GM12878 (cell line): ENCODE measurements at regions not wholly inside any gene's neighbourhood (a gene's known extent, or its start where the extent isn't known, plus 50 kb on each side); places are given as distances from the start of the nearest gene placed in this dataset.

ENCODE experiments used
- ATAC-seq: fragments of 200-7000 bp; cut with Tn5 transposase; 3 replicates; pipeline ENCODE4 v1.9.1; 2020; ENCODE audit warnings: mild to moderate bottlenecking, moderate library complexity
- BruUV-seq: library from RNA; stranded (reverse); fragments of 400-500 nt; replicated peaks from 2 replicates; lab custom pipeline; 2021; lab: Mats Ljungman, UMichigan
- CTCF ChIA-PET: fragments of 300-600 bp; sonication (Branson Sonifier 250); formaldehyde crosslinking; extraction: SDS; loops from one replicate; lab custom pipeline; 2021; ENCODE audit warnings: inconsistent platforms; lab: Yijun Ruan, JAX
- POLR2A ChIA-PET: fragments of 350-600 bp; formaldehyde crosslinking; extraction: SDS; loops from one replicate; lab custom pipeline; 2021; ENCODE audit warnings: inconsistent platforms; lab: Charles Lee
- RAD21 ChIA-PET: fragments of 300-600 bp; sonication (Branson Sonifier 250); formaldehyde crosslinking; loops from one replicate; lab custom pipeline; 2023; ENCODE audit warnings: antibody characterized with exemption; ENCODE audit not compliant: unreplicated experiment; lab: Charles Lee
- SMC1A ChIA-PET: fragments of 300-600 bp; sonication (Branson Sonifier 250); formaldehyde crosslinking; loops from one replicate; lab custom pipeline; 2023; ENCODE audit not compliant: unreplicated experiment, uncharacterized antibody; lab: Charles Lee
- DNase-seq: peaks from one replicate; pipeline ENCODE4 v3.0.0-alpha.2; 2011; ENCODE audit warnings: low read depth, low spot score
- FAIRE-seq: peaks from 3 replicates; lab custom pipeline; 2011; peaks lifted over from hg19 to GRCh38; lab: Jason Lieb, UNC
- H2AFZ ChIP-seq: 2 replicates; pipeline ENCODE4 v1.6.0; 2011; ENCODE audit warnings: low read depth, low read length, control low read depth; ENCODE audit not compliant: control insufficient read depth
- H3K27ac ChIP-seq: 2 replicates; pipeline ENCODE4 v1.5.1; 2011; ENCODE audit warnings: control low read depth; ENCODE audit not compliant: control insufficient read depth, insufficient read depth
- H3K27me3 ChIP-seq, 2 experiments: replicated peaks in 1 of 2; 2 replicates each; pipeline versions ENCODE4 v1.6.0 to v1.6.1; 2011; ENCODE audit warnings: low read length in 1 of 2; ENCODE audit not compliant: control insufficient read depth in 2 of 2, insufficient read depth in 2 of 2
- H3K36me3 ChIP-seq, 2 experiments: 2 replicates each; pipeline ENCODE4 v1.5.1; 2011; ENCODE audit warnings: low read length in 1 of 2; ENCODE audit not compliant: control insufficient read depth in 2 of 2, insufficient read depth in 2 of 2
- H3K4me1 ChIP-seq: 2 replicates; pipeline ENCODE4 v1.6.1; 2011; ENCODE audit warnings: mild to moderate bottlenecking, low read length, moderate library complexity, mixed read lengths; ENCODE audit not compliant: control insufficient read depth, insufficient read depth
- H3K4me2 ChIP-seq: 2 replicates; pipeline ENCODE4 v1.6.0; 2011; ENCODE audit warnings: control low read depth; ENCODE audit not compliant: control insufficient read depth, insufficient read depth
- H3K4me3 ChIP-seq: fragments of 200-600 bp; sonication (generic); 2 replicates; pipeline ENCODE4 v1.5.1; 2016
- H3K79me2 ChIP-seq: 2 replicates; pipeline ENCODE4 v1.6.0; 2011; ENCODE audit warnings: low read length; ENCODE audit not compliant: control insufficient read depth, insufficient read depth
- H3K9ac ChIP-seq: 2 replicates; pipeline ENCODE4 v1.8.0; 2011; ENCODE audit warnings: low read length, control low read depth, mixed read lengths; ENCODE audit not compliant: control insufficient read depth, insufficient read depth
- H3K9me3 ChIP-seq: replicated peaks from 3 replicates; pipeline ENCODE4 v1.5.1; 2011; ENCODE audit warnings: mild to moderate bottlenecking, low read length; ENCODE audit not compliant: control insufficient read depth, insufficient read depth
- H4K20me1 ChIP-seq: 2 replicates; pipeline ENCODE4 v1.6.0; 2011; ENCODE audit not compliant: control insufficient read depth, insufficient read depth
- ATF2 ChIP-seq: IDR thresholded peaks from 2 replicates; pipeline ENCODE4 v1.6.1; 2012; ENCODE audit warnings: low read length, inconsistent platforms
- CBFB ChIP-seq: IDR thresholded peaks from 2 replicates; pipeline ENCODE4 v1.6.1; 2016; ENCODE audit warnings: antibody characterized with exemption, low read depth
- CHD1 ChIP-seq: IDR thresholded peaks from 2 replicates; pipeline ENCODE4 v1.6.1; 2012; ENCODE audit warnings: low read depth, low read length, improper control_type of control experiment
- EGR1 ChIP-seq, 2 experiments: IDR thresholded peaks; 1 replicate in 1 of 2; 2 replicates in 1 of 2; pipeline ENCODE4 v1.6.1; 2011 to 2012; ENCODE audit warnings: low read depth in 2 of 2, low read length in 2 of 2, borderline replicate concordance in 1 of 2, mild to moderate bottlenecking in 1 of 2, moderate library complexity in 1 of 2
- GABPA ChIP-seq: IDR thresholded peaks from 2 replicates; pipeline ENCODE4 v1.6.1; 2014; ENCODE audit warnings: antibody characterized with exemption, low read depth, mild to moderate bottlenecking, inconsistent platforms
- IKZF2 ChIP-seq, 2 experiments: fragments of 450-650 bp; IDR thresholded peaks; 2 replicates each; pipeline ENCODE4 v1.6.1; 2017; ENCODE audit warnings: mild to moderate bottlenecking in 2 of 2, moderate library complexity in 2 of 2
- NFIC ChIP-seq: IDR thresholded peaks from 2 replicates; pipeline ENCODE4 v1.6.1; 2012; ENCODE audit warnings: low read depth, mild to moderate bottlenecking, inconsistent platforms, low read length, moderate library complexity
- PML ChIP-seq: IDR thresholded peaks from 2 replicates; pipeline ENCODE4 v1.6.1; 2012; ENCODE audit warnings: low read length, inconsistent platforms
- RFX5 ChIP-seq: IDR thresholded peaks from 2 replicates; pipeline ENCODE4 v1.6.1; 2011; ENCODE audit warnings: low read depth, low read length, improper control_type of control experiment
- RUNX3 ChIP-seq: IDR thresholded peaks from 2 replicates; pipeline ENCODE4 v1.6.1; 2012; ENCODE audit warnings: low read length, inconsistent platforms
- SREBF2 ChIP-seq: IDR thresholded peaks from 2 replicates; pipeline ENCODE4 v1.6.1; 2012; ENCODE audit warnings: mild to moderate bottlenecking, low read length
- TAF1 ChIP-seq: IDR thresholded peaks from 2 replicates; pipeline ENCODE4 v1.6.1; 2011; ENCODE audit warnings: mild to moderate bottlenecking, low read depth, low read length, borderline replicate concordance
- TARDBP ChIP-seq: IDR thresholded peaks from 2 replicates; pipeline ENCODE4 v1.6.1; 2016; ENCODE audit warnings: borderline replicate concordance
- USF2 ChIP-seq: IDR thresholded peaks from 2 replicates; pipeline ENCODE4 v1.6.1; 2011; ENCODE audit warnings: low read depth, low read length, improper control_type of control experiment, borderline replicate concordance
- ZBED1 ChIP-seq: IDR thresholded peaks from 2 replicates; pipeline ENCODE4 v1.6.1; 2016; ENCODE audit warnings: borderline replicate concordance
- ZBTB33 ChIP-seq: fragments of 450-650 bp; IDR thresholded peaks from 2 replicates; pipeline ENCODE4 v1.6.1; 2017; ENCODE audit warnings: mild to moderate bottlenecking
- WGBS: methylation state at CpG from one replicate; pipeline ENCODE4 v1.1.6; 2016; ENCODE audit warnings: low lambda C conversion rate; ENCODE audit not compliant: insufficient replicate concordance, insufficient coverage; ENCODE audit errors: missing lambda C conversion rate; 5-methylcytosine and 5-hydroxymethylcytosine counted together
- in situ Hi-C: fragments of 300-500 bp; cut with MboI; formaldehyde crosslinking; loops from 9 replicates; pipeline ENCODE4 v1.14.3; 2018; ENCODE audit warnings: mixed read lengths
- intact Hi-C: fragments of 100-400 bp; cut with micrococcal nuclease; formaldehyde crosslinking; loops from one replicate; pipeline ENCODE4 v1.14.2; 2022; ENCODE audit not compliant: unreplicated experiment
- TF ChIP-seq, protein P1 (sequence below): fragments of 450-650 bp; IDR thresholded peaks from 2 replicates; pipeline ENCODE4 v1.6.1; 2018; ENCODE audit warnings: mild to moderate bottlenecking, low read depth, moderate library complexity; ENCODE audit not compliant: partially characterized antibody

GRCh38 chr13:48891586-48891985 lies 84.1 kb upstream of the FNDC3A start (continued):
- TF ChIP-seq CBFB: no peak
- no peak for TF ChIP-seq RFX5
- TF ChIP-seq EGR1 (IDR thresholded peaks at IDR 0.05; ENCODE audit: borderline replicate concordance in 1 of 2, low read depth in 2 of 2, low read length in 2 of 2): no peak

DNA sequence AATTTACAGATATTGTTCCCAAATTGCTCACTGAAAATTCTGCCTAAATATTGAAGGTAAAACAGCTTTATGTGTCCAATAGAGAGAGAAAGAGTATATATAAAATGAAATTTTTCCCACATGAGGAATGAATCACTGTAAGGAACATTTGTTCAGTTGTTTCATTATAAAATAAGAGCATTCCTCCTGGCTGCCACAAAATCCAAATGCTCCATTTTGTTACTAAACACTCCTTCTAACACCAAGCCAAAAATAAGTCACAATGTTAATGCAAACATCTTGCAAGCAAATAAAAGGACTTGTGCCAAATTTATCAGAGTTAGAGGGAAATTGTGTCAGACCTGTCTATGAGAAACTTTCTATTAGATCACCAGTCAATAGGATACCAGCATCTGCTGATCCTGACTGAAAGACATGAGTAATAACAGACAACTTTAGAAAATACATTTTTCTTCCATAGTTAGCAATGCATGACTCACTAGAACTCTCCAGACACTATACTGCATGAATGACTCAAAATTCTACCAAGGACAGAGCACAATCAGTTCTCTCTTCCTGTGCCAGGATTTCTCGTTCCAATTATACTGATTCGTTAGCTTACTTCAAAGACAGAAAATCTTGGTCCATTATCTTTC lies 83.5 kb upstream of the FNDC3A start:
- no peak overlapping the region for H3K27ac ChIP-seq
- no peaks in the 10 kb centered on the region for H3K27me3 ChIP-seq
- BruUV-seq: no TSS peak
- H3K4me2 ChIP-seq: no peak overlapping the region
- ChIA-PET SMC1A (interaction anchor here (0.5 to 0.6 kb wide), 2 partner anchors 171 to 1441 kb away, joined by 3 read pairs; no protein-coding TSS in a partner anchor), RAD21 (no interaction called here), POLR2A (no interaction called here), CTCF (no interaction called here)
- H3K4me1 ChIP-seq: no peaks in the 10 kb centered on the region
- no peak overlapping the region for H3K4me3 ChIP-seq
- FAIRE-seq (no peak), DNase-seq (no peak), ATAC-seq (peak; percentile 58)
- intact Hi-C loops (no loop called here), in situ Hi-C loops (no loop called here)
- no peaks in the 10 kb centered on the region for H3K36me3 ChIP-seq
- H4K20me1 ChIP-seq: no peaks in the 10 kb centered on the region
- no peaks in the 10 kb centered on the region for H3K79me2 ChIP-seq
- no peak overlapping the region for H2AFZ ChIP-seq
- H3K9ac ChIP-seq: no peak overlapping the region
- WGBS: 0% methylated on average over 2 of the region's 2 CpGs
- H3K9me3 ChIP-seq: no peaks in the 10 kb centered on the region
- TF ChIP-seq TARDBP: no peak
- TF ChIP-seq USF2: no peak
- TF ChIP-seq NFIC: peak; percentile 84; the same call in 1 of the 2 replicates
- 0 out of 2 replicates have a peak, but pooled peaks have one; percentile 40 for TF ChIP-seq GABPA
- no peak; a peak in 1 of 4 replicates for TF ChIP-seq IKZF2 (IDR thresholded peaks at IDR 0.05)
- TF ChIP-seq, protein P1, sequence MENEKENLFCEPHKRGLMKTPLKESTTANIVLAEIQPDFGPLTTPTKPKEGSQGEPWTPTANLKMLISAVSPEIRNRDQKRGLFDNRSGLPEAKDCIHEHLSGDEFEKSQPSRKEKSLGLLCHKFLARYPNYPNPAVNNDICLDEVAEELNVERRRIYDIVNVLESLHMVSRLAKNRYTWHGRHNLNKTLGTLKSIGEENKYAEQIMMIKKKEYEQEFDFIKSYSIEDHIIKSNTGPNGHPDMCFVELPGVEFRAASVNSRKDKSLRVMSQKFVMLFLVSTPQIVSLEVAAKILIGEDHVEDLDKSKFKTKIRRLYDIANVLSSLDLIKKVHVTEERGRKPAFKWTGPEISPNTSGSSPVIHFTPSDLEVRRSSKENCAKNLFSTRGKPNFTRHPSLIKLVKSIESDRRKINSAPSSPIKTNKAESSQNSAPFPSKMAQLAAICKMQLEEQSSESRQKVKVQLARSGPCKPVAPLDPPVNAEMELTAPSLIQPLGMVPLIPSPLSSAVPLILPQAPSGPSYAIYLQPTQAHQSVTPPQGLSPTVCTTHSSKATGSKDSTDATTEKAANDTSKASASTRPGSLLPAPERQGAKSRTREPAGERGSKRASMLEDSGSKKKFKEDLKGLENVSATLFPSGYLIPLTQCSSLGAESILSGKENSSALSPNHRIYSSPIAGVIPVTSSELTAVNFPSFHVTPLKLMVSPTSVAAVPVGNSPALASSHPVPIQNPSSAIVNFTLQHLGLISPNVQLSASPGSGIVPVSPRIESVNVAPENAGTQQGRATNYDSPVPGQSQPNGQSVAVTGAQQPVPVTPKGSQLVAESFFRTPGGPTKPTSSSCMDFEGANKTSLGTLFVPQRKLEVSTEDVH: no peak
- peak; percentile 74; the same call in 1 of the 2 replicates for TF ChIP-seq ZBED1
- TF ChIP-seq TAF1: no peak
- TF ChIP-seq CHD1: no peak
- TF ChIP-seq ATF2: peak; percentile 60
- 0 out of 2 replicates have a peak, but pooled peaks have one; percentile 36 for TF ChIP-seq PML
- no peak for TF ChIP-seq ZBTB33
- no peak for TF ChIP-seq SREBF2
- TF ChIP-seq RUNX3: no peak; the same call in 1 of the 2 replicates
